HepG2 (cell line): ENCODE measurements at regions not wholly inside any gene's neighbourhood (a gene's known extent, or its start where the extent isn't known, plus 50 kb on each side); places are given as distances from the start of the nearest gene placed in this dataset.

Source experiments
- ATAC-seq: fragments of 200-7000 bp; cut with Tn5 transposase; 3 replicates; pipeline ENCODE4 v1.9.1; 2020; ENCODE audit warnings: mild to moderate bottlenecking, moderate library complexity
- BruUV-seq: library from RNA; stranded (reverse); fragments of 400-500 nt; replicated peaks from 2 replicates; lab custom pipeline; 2021; lab: Mats Ljungman, UMichigan
- CTCF ChIA-PET: fragments of 300-600 bp; formaldehyde crosslinking; extraction: SDS; loops from one replicate; lab custom pipeline; 2021; ENCODE audit warnings: low total read pairs, inconsistent platforms, low intra/inter-chr PET ratio; lab: Yijun Ruan, JAX
- POLR2A ChIA-PET: fragments of 350-600 bp; sonication (Branson Sonifier 250); formaldehyde crosslinking; loops from one replicate; lab custom pipeline; 2020; ENCODE audit warnings: antibody characterized with exemption, inconsistent platforms; lab: Yijun Ruan, JAX
- DNase-seq: peaks from one replicate; pipeline ENCODE4 v3.0.0-alpha.2; 2015; ENCODE audit warnings: low spot score
- FAIRE-seq: peaks from 3 replicates; lab custom pipeline; 2011; peaks lifted over from hg19 to GRCh38; lab: Jason Lieb, UNC
- H2AFZ ChIP-seq: one replicate; pipeline ENCODE4 v1.6.1; 2011; ENCODE audit warnings: low read length, inconsistent platforms
- H3K27ac ChIP-seq: fragments of 300-600 bp; 3 replicates; pipeline ENCODE4 v1.8.0; 2011; ENCODE audit warnings: mixed run types, mild to moderate bottlenecking, mixed read lengths, low read length, inconsistent platforms; ENCODE audit not compliant: insufficient read depth; ENCODE audit errors: extremely low read length
- H3K27me3 ChIP-seq, 2 experiments: fragments of 200-600 bp in 1 of 2; 2 replicates in 1 of 2; 3 replicates in 1 of 2; pipeline versions ENCODE4 v1.6.0 to v1.8.0; 2011; ENCODE audit warnings: low read length in 2 of 2, mild to moderate bottlenecking in 2 of 2, moderate library complexity in 2 of 2, inconsistent platforms in 1 of 2; ENCODE audit not compliant: insufficient read depth in 2 of 2, control insufficient read depth in 1 of 2
- H3K36me3 ChIP-seq, 2 experiments: fragments of 200-600 bp in 1 of 2; replicated peaks in 1 of 2; 2 replicates in 1 of 2; 3 replicates in 1 of 2; pipeline versions ENCODE4 v1.5.1 to v1.8.0; 2011; ENCODE audit warnings: low read length in 2 of 2, inconsistent platforms in 1 of 2; ENCODE audit not compliant: insufficient read depth in 2 of 2, control insufficient read depth in 1 of 2
- H3K4me1 ChIP-seq: 2 replicates; pipeline ENCODE4 v1.5.1; 2012; ENCODE audit warnings: low read length, inconsistent platforms; ENCODE audit not compliant: insufficient read depth
- H3K4me2 ChIP-seq: 2 replicates; pipeline ENCODE4 v1.6.0; 2011; ENCODE audit warnings: low read depth, low read length, inconsistent platforms
- H3K4me3 ChIP-seq, 3 experiments: fragments of 200-600 bp in 1 of 3; sonication (generic), shearing (Covaris generic) in 1 of 3; replicated peaks in 1 of 3; 2 replicates each; pipeline ENCODE4 v1.5.1; 2011 to 2016; ENCODE audit warnings: low read length in 3 of 3, inconsistent platforms in 2 of 3, low read depth in 2 of 3, mild to moderate bottlenecking in 2 of 3, control low read depth in 1 of 3, mixed read lengths in 1 of 3; ENCODE audit not compliant: insufficient read depth in 1 of 3
- H3K79me2 ChIP-seq: one replicate; pipeline ENCODE4 v1.6.1; 2011; ENCODE audit warnings: low read length, inconsistent platforms; ENCODE audit not compliant: insufficient read depth
- H3K9ac ChIP-seq: 2 replicates; pipeline ENCODE4 v1.6.0; 2011; ENCODE audit warnings: mild to moderate bottlenecking, low read depth, low read length, inconsistent platforms; ENCODE audit not compliant: insufficient read depth
- H3K9me3 ChIP-seq: 2 replicates; pipeline ENCODE4 v1.5.1; 2012; ENCODE audit warnings: mild to moderate bottlenecking, low read length
- H4K20me1 ChIP-seq: 2 replicates; pipeline ENCODE4 v1.6.0; 2011; ENCODE audit warnings: inconsistent platforms, mild to moderate bottlenecking, low read length, moderate library complexity; ENCODE audit not compliant: insufficient read depth
- ARHGAP35 ChIP-seq: sonication (generic); formaldehyde crosslinking; IDR thresholded peaks from 2 replicates; pipeline ENCODE4 v1.9.0; 2022; ENCODE audit warnings: mild to moderate bottlenecking, inconsistent platforms, moderate library complexity, missing genetic modification reagents, borderline replicate concordance
- ERF ChIP-seq: IDR thresholded peaks from 2 replicates; pipeline ENCODE4 v1.6.1; 2018; ENCODE audit warnings: missing biosample characterization, missing genetic modification reagents
- FIP1L1 ChIP-seq: fragments of 200-400 bp; formaldehyde crosslinking; IDR thresholded peaks from 2 replicates; pipeline ENCODE4 v1.6.1; 2018; ENCODE audit warnings: low read depth, mild to moderate bottlenecking, low read length, moderate library complexity, borderline replicate concordance; ENCODE audit not compliant: insufficient read depth
- KLF9 ChIP-seq: IDR thresholded peaks from 2 replicates; pipeline ENCODE4 v1.6.1; 2016; ENCODE audit warnings: low read depth
- MTF2 ChIP-seq: sonication (generic); formaldehyde crosslinking; IDR thresholded peaks from 2 replicates; pipeline ENCODE4 v1.5.0; 2020; ENCODE audit warnings: missing genetic modification reagents, borderline replicate concordance
- NPAS2 ChIP-seq: sonication (generic); formaldehyde crosslinking; IDR thresholded peaks from 2 replicates; pipeline ENCODE4 v1.8.0; 2022; ENCODE audit warnings: mild to moderate bottlenecking, missing genetic modification reagents, borderline replicate concordance
- SOX13 ChIP-seq, 3 experiments: fragments of 450-650 bp in 1 of 3; sonication (generic) in 1 of 3; formaldehyde crosslinking in 1 of 3; IDR thresholded peaks in 2 of 3; conservative IDR thresholded peaks in 1 of 3; 2 replicates each; pipeline versions ENCODE4 v1.5.0 to v1.6.1; 2016 to 2020; ENCODE audit warnings: antibody characterized with exemption in 1 of 3, mild to moderate bottlenecking in 1 of 3, missing compliant biosample characterization in 1 of 3, missing genetic modification reagents in 1 of 3, moderate library complexity in 1 of 3
- ZNF260 ChIP-seq: sonication (generic); formaldehyde crosslinking; IDR thresholded peaks from 2 replicates; pipeline ENCODE4 v1.4.0; 2020; ENCODE audit warnings: missing genetic modification reagents, low read depth, mild to moderate bottlenecking, borderline replicate concordance
- WGBS: methylation state at CpG from one replicate; pipeline ENCODE4 v1.1.6; 2017; ENCODE audit warnings: low lambda C conversion rate; 5-methylcytosine and 5-hydroxymethylcytosine counted together
- in situ Hi-C: cut with HindIII; loops from 2 replicates; pipeline ENCODE4 v1.10.0; 2017; ENCODE audit warnings: low pct_unique_long_range_greater_than_20kb; ENCODE audit not compliant: extremely low pct_ligation_motif_present
- intact Hi-C: fragments of 100-400 bp; cut with micrococcal nuclease; formaldehyde crosslinking; loops from one replicate; pipeline ENCODE4 v1.10.0; 2022; ENCODE audit not compliant: unreplicated experiment
- TF ChIP-seq, protein P1 (sequence below): sonication (generic); formaldehyde crosslinking; IDR thresholded peaks from 2 replicates; pipeline ENCODE4 v1.4.0; 2020; ENCODE audit warnings: missing genetic modification reagents, borderline replicate concordance
- TF ChIP-seq, protein P2 (sequence below): sonication (generic); formaldehyde crosslinking; IDR thresholded peaks from 2 replicates; pipeline ENCODE4 v1.5.1; 2020; ENCODE audit warnings: missing genetic modification reagents, mild to moderate bottlenecking, borderline replicate concordance
- TF ChIP-seq, protein P3 (sequence below): sonication (generic); formaldehyde crosslinking; IDR thresholded peaks from 2 replicates; pipeline ENCODE4 v1.9.0; 2021; ENCODE audit warnings: missing genetic modification reagents, mild to moderate bottlenecking, borderline replicate concordance
- TF ChIP-seq, protein P4 (sequence below), 2 experiments: sonication (generic) in 1 of 2; formaldehyde crosslinking in 1 of 2; IDR thresholded peaks; 2 replicates each; pipeline versions ENCODE4 v1.4.0 to v1.6.1; 2018 to 2020; ENCODE audit warnings: missing genetic modification reagents in 2 of 2, borderline replicate concordance in 1 of 2, low read depth in 1 of 2, mild to moderate bottlenecking in 1 of 2, missing biosample characterization in 1 of 2
- TF ChIP-seq, protein P5 (sequence below): sonication (generic); formaldehyde crosslinking; IDR thresholded peaks from 2 replicates; pipeline ENCODE4 v1.4.0; 2020; ENCODE audit warnings: missing genetic modification reagents

DNA sequence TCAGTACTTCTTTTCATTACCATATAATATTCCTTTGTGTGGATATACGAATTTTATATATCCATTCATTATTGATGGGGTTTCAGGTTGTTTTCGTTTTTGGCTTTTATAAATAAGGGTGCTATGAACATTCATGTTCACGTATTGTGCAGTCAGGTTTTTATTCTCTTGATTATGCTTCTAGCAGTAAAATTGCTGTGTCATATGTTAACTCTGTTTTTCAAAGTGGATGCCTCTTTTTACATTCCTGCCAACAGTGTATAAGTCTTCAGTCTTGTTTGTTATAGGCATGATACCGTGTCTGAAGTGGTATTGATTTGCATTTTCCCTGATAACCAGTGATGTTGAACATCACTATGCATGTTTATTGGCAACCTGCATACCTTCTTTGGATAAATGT is 127.1 kb upstream of the CNTNAP2 start (continued):
- TF ChIP-seq, protein P1, sequence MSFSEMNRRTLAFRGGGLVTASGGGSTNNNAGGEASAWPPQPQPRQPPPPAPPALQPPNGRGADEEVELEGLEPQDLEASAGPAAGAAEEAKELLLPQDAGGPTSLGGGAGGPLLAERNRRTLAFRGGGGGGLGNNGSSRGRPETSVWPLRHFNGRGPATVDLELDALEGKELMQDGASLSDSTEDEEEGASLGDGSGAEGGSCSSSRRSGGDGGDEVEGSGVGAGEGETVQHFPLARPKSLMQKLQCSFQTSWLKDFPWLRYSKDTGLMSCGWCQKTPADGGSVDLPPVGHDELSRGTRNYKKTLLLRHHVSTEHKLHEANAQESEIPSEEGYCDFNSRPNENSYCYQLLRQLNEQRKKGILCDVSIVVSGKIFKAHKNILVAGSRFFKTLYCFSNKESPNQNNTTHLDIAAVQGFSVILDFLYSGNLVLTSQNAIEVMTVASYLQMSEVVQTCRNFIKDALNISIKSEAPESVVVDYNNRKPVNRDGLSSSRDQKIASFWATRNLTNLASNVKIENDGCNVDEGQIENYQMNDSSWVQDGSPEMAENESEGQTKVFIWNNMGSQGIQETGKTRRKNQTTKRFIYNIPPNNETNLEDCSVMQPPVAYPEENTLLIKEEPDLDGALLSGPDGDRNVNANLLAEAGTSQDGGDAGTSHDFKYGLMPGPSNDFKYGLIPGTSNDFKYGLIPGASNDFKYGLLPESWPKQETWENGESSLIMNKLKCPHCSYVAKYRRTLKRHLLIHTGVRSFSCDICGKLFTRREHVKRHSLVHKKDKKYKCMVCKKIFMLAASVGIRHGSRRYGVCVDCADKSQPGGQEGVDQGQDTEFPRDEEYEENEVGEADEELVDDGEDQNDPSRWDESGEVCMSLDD (CRISPR knock-in tag), result no peak
- TF ChIP-seq MTF2 (no peak), SOX13 (IDR thresholded peaks at IDR 0.05) (no peak), SOX13 (CRISPR knock-in tag; conservative IDR thresholded peaks at IDR 0.05 in 1 of 2, IDR thresholded peaks at IDR 0.05 in 1 of 2) (no peak), FIP1L1 (no peak)
- TF ChIP-seq, protein P2, sequence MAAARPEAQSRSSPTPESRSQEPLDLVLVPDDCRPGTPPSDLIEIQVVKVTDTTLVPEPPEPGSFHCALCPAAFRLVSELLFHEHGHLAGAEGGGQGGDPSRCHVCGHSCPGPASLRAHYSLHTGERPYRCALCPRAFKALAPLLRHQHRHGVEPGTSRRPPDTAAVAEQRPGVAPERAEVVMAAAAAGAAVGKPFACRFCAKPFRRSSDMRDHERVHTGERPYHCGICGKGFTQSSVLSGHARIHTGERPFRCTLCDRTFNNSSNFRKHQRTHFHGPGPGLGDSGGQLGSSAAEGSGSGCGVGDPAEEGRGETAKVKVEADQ (CRISPR knock-in tag), result no peak
- TF ChIP-seq, all 625 proteins: peak for 0

DNA sequence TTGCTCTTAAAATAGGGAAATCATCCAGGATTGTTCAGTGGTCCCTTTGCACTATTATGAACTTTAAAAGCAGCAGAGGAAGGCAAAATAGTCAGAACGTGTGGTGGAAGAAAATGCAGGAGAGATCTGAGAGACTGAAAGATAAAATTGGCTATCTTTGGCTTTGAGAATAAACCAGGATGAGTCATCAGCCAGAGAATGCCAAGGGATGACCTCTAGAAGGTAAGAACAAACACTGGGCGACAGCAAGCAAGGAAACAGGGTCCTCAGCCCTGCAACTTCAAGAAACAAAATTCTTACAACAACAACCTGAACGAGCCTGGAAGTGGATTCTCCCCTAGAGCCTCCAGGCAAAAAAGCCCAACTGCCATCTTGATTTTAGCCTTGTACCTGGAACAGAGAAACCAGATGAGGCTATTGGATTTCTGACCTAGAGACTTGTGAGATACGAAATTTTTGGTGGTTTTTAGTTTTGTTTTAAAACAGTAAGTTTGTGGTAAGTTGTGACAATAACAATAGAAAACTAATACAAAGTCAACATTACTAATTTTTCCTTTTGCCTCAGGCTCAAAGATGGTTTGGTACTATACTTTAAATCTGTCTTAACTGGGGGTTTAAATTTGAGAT is 130.2 kb upstream of the CNTNAP2 start:
- no peaks in the 10 kb centered on the region for H3K36me3 ChIP-seq
- H3K9me3 ChIP-seq, result peaks cover 85% of the 10 kb centered on the region
- no peaks in the 10 kb centered on the region for H3K4me1 ChIP-seq
- no peak overlapping the region for H3K27ac ChIP-seq
- no peak overlapping the region for H3K4me2 ChIP-seq
- FAIRE-seq, result no peak
- BruUV-seq, result no TSS peak
- WGBS, result 1% methylated on average over 4 of the region's 4 CpGs
- ChIA-PET POLR2A (no interaction called here), CTCF (no interaction called here)
- H3K4me3 ChIP-seq, result no peak overlapping the region
- no peak for DNase-seq
- H3K79me2 ChIP-seq, result no peaks in the 10 kb centered on the region
- in situ Hi-C loops (no loop called here), intact Hi-C loops (no loop called here)
- H3K9ac ChIP-seq, result no peak overlapping the region
- no peaks in the 10 kb centered on the region for H3K27me3 ChIP-seq
- H4K20me1 ChIP-seq, result no peaks in the 10 kb centered on the region
- H2AFZ ChIP-seq, result no peak overlapping the region
- no peak for ATAC-seq
- TF ChIP-seq ERF (no peak), ZNF260 (CRISPR knock-in tag) (no peak), ARHGAP35 (CRISPR knock-in tag) (no peak), KLF9 (CRISPR knock-in tag) (no peak), NPAS2 (CRISPR knock-in tag) (no peak)
- TF ChIP-seq, protein P3, sequence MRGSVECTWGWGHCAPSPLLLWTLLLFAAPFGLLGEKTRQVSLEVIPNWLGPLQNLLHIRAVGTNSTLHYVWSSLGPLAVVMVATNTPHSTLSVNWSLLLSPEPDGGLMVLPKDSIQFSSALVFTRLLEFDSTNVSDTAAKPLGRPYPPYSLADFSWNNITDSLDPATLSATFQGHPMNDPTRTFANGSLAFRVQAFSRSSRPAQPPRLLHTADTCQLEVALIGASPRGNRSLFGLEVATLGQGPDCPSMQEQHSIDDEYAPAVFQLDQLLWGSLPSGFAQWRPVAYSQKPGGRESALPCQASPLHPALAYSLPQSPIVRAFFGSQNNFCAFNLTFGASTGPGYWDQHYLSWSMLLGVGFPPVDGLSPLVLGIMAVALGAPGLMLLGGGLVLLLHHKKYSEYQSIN, result no peak
- TF ChIP-seq, protein P4, sequence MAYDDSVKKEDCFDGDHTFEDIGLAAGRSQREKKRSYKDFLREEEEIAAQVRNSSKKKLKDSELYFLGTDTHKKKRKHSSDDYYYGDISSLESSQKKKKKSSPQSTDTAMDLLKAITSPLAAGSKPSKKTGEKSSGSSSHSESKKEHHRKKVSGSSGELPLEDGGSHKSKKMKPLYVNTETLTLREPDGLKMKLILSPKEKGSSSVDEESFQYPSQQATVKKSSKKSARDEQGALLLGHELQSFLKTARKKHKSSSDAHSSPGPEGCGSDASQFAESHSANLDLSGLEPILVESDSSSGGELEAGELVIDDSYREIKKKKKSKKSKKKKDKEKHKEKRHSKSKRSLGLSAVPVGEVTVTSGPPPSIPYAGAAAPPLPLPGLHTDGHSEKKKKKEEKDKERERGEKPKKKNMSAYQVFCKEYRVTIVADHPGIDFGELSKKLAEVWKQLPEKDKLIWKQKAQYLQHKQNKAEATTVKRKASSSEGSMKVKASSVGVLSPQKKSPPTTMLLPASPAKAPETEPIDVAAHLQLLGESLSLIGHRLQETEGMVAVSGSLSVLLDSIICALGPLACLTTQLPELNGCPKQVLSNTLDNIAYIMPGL (CRISPR knock-in tag; IDR thresholded peaks at IDR 0.05; ENCODE audit: borderline replicate concordance in 1 of 2, low read depth in 1 of 2), result no peak
- TF ChIP-seq, protein P5, sequence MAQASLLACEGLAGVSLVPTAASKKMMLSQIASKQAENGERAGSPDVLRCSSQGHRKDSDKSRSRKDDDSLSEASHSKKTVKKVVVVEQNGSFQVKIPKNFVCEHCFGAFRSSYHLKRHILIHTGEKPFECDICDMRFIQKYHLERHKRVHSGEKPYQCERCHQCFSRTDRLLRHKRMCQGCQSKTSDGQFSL (CRISPR knock-in tag), result no peak
